Activated T-cell treated with anti-CD3 and anti-CD28 coated beads, Interleukin-2, amount 50 U/mL, for 24 hours (primary cell): ENCODE measurements at regions not wholly inside any gene's neighbourhood (a gene's known extent, or its start where the extent isn't known, plus 50 kb on each side); places are given as distances from the start of the nearest gene placed in this dataset.

Source experiments
- DNase-seq: peaks from one replicate; pipeline ENCODE4 v3.0.0-alpha.2; 2020
- H3K27ac Mint-ChIP-seq: 2 replicates; pipeline ENCODE4 v1.8.0; 2020; ENCODE audit warnings: mild to moderate bottlenecking, mixed read lengths
- H3K27me3 Mint-ChIP-seq: 2 replicates; pipeline ENCODE4 v1.8.0; 2020; ENCODE audit warnings: mixed read lengths
- H3K36me3 Mint-ChIP-seq: 2 replicates; pipeline ENCODE4 v1.8.0; 2020; ENCODE audit warnings: low read depth, mixed read lengths
- H3K4me1 Mint-ChIP-seq: 2 replicates; pipeline ENCODE4 v1.8.0; 2020; ENCODE audit warnings: low read depth, mixed read lengths
- H3K4me3 Mint-ChIP-seq: 2 replicates; pipeline ENCODE4 v1.8.0; 2020; ENCODE audit warnings: mild to moderate bottlenecking, moderate library complexity, mixed read lengths
- H3K9me3 Mint-ChIP-seq: 2 replicates; pipeline ENCODE4 v1.8.0; 2020; ENCODE audit warnings: mixed read lengths

- no peak for DNase-seq
- Mint-ChIP-seq H3K4me3 (no peak overlapping the region), H3K27me3 (no peaks in the 10 kb centered on the region), H3K36me3 (no peaks in the 10 kb centered on the region), H3K9me3 (no peaks in the 10 kb centered on the region), H3K4me1 (no peaks in the 10 kb centered on the region), H3K27ac (no peak overlapping the region)
These were observed 328.9 kb upstream of the TBX3 start for GRCh38 chr12:115012861-115013235.

- no peak for DNase-seq
- H3K27me3 Mint-ChIP-seq: no peaks in the 10 kb centered on the region
- H3K4me3 Mint-ChIP-seq: no peak overlapping the region
- no peak overlapping the region for H3K27ac Mint-ChIP-seq
- no peaks in the 10 kb centered on the region for H3K9me3 Mint-ChIP-seq
- H3K36me3 Mint-ChIP-seq: no peaks in the 10 kb centered on the region
- H3K4me1 Mint-ChIP-seq: no peaks in the 10 kb centered on the region
These were observed 327.7 kb upstream of the TBX3 start for GRCh38 chr12:115011703-115012102.

DNA sequence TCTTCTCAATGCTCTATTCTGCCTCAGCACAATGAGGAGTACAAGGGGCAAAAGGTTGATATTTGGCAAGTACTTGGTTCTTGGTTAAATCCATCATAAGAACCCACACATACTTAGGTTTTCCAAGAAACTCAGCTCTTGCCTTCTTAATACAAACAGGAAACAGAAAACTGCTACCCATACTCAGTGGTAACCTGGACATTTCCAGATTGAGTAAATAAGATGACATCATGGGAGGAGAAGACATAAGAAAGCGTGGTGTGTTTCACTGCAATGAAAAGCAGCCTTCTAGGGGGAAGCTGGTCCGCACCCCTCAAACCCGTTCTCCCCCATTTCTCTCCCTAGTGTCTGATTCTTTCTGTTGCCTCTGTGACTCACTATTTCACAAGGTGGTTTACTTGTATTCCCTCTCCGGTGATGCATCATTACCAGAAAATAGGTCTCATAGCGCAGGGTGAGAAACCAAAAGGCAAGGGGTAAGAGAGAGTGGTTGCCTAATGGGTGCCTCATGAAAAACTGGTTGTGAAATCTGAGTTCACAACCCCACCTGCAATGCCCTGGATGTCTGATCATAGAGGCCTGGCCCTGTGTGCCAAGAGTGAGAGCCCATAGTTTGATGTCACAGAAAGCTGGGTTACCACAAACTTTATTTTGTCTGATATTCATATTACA is 326.5 kb upstream of the TBX3 start:
- no peak overlapping the region for H3K27ac Mint-ChIP-seq
- no peak for DNase-seq
- H3K9me3 Mint-ChIP-seq: peaks cover 5% of the 10 kb centered on the region
- no peak overlapping the region for H3K4me3 Mint-ChIP-seq
- no peaks in the 10 kb centered on the region for H3K4me1 Mint-ChIP-seq
- no peaks in the 10 kb centered on the region for H3K36me3 Mint-ChIP-seq
- no peaks in the 10 kb centered on the region for H3K27me3 Mint-ChIP-seq

DNA sequence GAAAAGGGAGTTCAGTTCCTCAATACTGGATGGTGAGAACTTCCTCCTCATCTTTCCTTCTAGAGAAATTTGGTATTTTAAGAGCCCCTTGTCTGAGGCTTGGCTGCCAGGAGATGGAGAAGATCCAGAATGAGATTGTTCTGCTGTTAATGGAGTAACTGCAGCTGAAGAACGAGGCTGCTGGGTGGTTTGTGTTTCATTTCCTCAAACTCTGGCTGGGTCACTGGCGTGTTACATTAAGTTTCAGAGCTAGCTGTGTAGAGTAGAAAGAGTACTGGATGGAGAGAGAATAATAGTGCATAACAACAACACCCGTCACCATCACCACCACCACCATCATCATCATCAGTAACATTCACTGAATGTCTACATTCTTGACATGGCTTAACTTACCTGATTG is 325.0 kb upstream of the TBX3 start:
- Mint-ChIP-seq H3K4me3 (no peak overlapping the region), H3K27me3 (no peaks in the 10 kb centered on the region), H3K27ac (no peak overlapping the region), H3K9me3 (peaks cover 5% of the 10 kb centered on the region), H3K4me1 (no peaks in the 10 kb centered on the region), H3K36me3 (no peaks in the 10 kb centered on the region)
- no peak for DNase-seq

DNA sequence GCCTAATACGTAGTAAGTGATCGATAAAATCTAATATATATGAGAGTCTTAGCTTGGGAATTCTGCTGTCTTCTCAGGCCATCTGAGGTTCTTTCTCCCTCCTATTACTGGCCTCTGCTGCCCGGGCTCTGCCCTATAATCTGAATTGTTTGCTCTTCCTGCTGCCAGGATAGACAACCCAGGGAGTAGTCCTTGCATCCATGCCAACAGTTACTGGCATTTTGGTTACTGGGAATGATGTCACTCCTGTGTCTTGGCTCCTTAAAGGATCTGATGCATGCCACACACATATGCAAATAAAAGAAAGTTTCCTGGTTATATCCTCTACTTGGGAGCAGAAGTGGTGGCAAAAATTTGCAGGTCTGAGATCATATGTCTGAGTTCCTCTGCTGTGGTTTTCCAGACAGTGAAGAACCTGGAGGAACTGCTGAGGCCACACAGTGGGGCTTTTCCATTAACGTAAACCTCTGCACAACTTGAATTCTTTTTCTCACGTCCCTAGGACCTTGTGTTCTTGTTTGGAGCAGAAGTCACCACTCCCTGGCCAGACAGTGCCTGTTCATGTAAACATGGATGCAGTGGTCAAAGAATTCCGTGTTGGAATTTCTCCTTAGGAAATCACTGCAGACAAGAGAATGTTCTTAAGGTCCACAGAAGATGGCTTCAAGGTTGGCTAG is 320.6 kb upstream of the TBX3 start:
- no peaks in the 10 kb centered on the region for H3K36me3 Mint-ChIP-seq

DNA sequence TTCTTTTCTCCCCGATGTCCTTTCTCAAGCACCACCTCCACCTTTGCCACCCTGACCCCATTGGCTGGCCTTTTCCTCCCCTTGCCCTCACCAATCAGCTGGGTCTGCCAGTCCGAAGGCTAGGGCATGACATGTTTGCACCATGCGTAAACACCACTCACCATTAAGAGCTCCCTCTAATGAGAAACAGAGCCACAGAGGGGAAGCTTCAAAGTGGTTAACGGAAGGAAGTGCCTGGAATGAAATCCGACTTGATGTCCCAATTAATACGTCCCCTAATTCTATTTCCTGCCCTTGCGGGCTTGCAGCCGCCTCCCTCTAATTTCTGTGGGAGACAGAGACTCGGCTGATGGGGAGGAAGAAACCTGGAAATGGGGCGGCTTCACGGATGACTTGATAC is 318.5 kb upstream of the TBX3 start:
- H3K27ac Mint-ChIP-seq: no peak overlapping the region
- no peak for DNase-seq
- no peaks in the 10 kb centered on the region for H3K36me3 Mint-ChIP-seq
- H3K9me3 Mint-ChIP-seq: peaks cover 5% of the 10 kb centered on the region
- no peak overlapping the region for H3K4me3 Mint-ChIP-seq
- no peaks in the 10 kb centered on the region for H3K4me1 Mint-ChIP-seq
- H3K27me3 Mint-ChIP-seq: peaks cover 5% of the 10 kb centered on the region

More for the DNA sequence above, 320.6 kb upstream of the TBX3 start:
- DNase-seq: no peak
- Mint-ChIP-seq H3K4me1 (no peaks in the 10 kb centered on the region), H3K27me3 (peaks cover 5% of the 10 kb centered on the region), H3K4me3 (no peak overlapping the region), H3K27ac (no peak overlapping the region), H3K9me3 (peaks cover 5% of the 10 kb centered on the region)

DNA sequence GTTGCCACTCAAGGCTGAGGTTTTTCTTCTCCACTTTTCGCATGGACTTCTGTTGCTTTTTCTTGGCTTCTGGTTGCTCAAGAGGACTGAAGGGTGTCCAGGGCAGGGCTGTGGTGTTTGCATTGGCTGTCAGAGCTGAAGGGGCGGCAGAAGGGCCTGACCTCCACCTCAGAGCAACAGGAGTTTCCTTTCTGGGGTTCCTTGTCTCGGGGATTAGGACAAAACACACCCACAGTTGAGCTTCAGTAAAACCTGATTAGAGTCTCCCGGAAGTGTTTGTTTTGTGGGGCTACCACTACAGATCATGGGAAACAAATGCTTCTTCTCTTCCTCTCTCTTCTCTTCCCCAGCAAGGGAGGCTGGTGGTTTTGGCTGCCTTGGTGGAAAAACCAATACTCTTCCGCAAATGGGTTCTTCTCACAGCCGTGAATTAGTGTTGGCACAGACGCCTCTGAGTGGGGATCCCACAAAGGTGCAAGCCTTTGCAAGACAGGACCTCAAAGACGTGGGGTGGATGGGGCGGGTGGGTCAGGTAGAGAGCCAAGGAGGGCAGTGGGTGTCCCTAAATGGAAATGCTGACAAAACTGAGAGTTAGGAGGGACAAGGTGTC is 317.7 kb upstream of the TBX3 start:
- no peaks in the 10 kb centered on the region for H3K36me3 Mint-ChIP-seq
- H3K4me1 Mint-ChIP-seq: no peaks in the 10 kb centered on the region
- no peak overlapping the region for H3K27ac Mint-ChIP-seq
- peaks cover 5% of the 10 kb centered on the region for H3K9me3 Mint-ChIP-seq
- peaks cover 5% of the 10 kb centered on the region for H3K27me3 Mint-ChIP-seq
- no peak overlapping the region for H3K4me3 Mint-ChIP-seq
- no peak for DNase-seq

DNA sequence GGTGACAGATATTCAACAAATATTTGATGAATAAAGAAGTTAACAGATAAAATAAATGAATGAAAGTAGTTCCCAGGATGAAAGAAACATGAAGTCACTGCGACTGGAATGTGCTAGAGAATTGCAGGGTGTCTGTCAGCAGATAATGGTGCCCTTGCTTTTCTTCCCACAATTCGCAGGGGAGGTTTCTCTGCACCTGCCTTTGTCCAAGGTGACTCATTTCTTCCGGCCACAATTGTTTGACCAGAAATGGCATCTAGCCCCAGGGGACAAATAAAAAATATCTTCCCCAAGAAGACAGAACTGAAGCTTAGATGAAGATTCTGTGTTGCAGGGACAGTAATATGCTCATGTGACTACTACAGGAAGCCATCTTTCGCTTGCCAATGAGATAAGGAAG is 316.1 kb upstream of the TBX3 start:
- DNase-seq: no peak

DNA sequence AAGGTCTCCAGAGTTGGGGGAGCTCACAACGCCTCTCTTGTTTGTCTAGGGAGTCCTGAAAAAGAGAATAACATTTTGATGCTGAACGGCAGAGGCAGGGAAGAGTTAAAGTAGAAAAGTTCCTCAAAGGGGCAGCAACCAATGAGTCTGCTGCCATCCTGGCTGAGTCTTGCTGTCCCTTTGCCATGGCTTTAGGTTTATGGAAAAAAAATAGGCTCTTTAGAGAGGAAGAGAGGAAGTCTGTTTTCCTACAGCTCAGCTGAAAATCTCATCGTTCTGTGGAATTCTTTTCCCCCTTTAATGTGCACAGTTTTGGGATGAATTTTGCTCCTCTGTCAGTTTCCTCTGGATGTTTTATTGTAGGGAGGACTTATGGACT is 314.8 kb upstream of the TBX3 start:
- DNase-seq: no peak
- Mint-ChIP-seq H3K9me3 (no peaks in the 10 kb centered on the region), H3K27ac (no peak overlapping the region), H3K4me3 (no peak overlapping the region), H3K36me3 (no peaks in the 10 kb centered on the region), H3K27me3 (peaks cover 5% of the 10 kb centered on the region), H3K4me1 (no peaks in the 10 kb centered on the region)

More for the DNA sequence above, 316.1 kb upstream of the TBX3 start:
- H3K36me3 Mint-ChIP-seq: no peaks in the 10 kb centered on the region
- no peak overlapping the region for H3K27ac Mint-ChIP-seq
- H3K27me3 Mint-ChIP-seq: peaks cover 5% of the 10 kb centered on the region
- no peak overlapping the region for H3K4me3 Mint-ChIP-seq
- no peaks in the 10 kb centered on the region for H3K9me3 Mint-ChIP-seq
- no peaks in the 10 kb centered on the region for H3K4me1 Mint-ChIP-seq

GRCh38 chr12:114998118-114998749 is 314.3 kb upstream of the TBX3 start:
- H3K36me3 Mint-ChIP-seq: no peaks in the 10 kb centered on the region
- H3K27me3 Mint-ChIP-seq: peaks cover 5% of the 10 kb centered on the region
- no peak overlapping the region for H3K27ac Mint-ChIP-seq
- DNase-seq: no peak
- no peak overlapping the region for H3K4me3 Mint-ChIP-seq
- no peaks in the 10 kb centered on the region for H3K9me3 Mint-ChIP-seq
- H3K4me1 Mint-ChIP-seq: no peaks in the 10 kb centered on the region

DNA sequence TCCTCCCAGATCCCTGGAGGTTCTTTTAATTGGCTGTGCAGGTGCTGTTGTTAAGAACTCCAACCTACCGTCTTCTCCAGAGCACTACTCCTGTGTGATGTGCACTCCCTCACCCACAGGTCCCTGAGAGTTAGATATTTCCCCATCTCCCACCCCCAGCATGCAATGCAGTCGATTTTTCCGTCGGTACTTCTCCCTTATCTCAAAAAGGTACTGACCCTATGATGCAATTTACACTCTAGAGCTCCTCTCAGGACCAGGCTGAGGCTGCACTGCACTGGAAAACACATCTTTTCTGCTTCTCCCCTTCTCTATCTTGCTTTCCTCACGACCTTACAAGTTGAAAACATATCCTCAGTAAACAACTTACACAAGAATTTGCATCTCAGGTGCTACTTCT is 312.4 kb upstream of the TBX3 start:
- Mint-ChIP-seq H3K27me3 (no peaks in the 10 kb centered on the region), H3K4me1 (no peaks in the 10 kb centered on the region), H3K4me3 (no peak overlapping the region), H3K9me3 (no peaks in the 10 kb centered on the region), H3K36me3 (no peaks in the 10 kb centered on the region), H3K27ac (no peak overlapping the region)
- DNase-seq: no peak

DNA sequence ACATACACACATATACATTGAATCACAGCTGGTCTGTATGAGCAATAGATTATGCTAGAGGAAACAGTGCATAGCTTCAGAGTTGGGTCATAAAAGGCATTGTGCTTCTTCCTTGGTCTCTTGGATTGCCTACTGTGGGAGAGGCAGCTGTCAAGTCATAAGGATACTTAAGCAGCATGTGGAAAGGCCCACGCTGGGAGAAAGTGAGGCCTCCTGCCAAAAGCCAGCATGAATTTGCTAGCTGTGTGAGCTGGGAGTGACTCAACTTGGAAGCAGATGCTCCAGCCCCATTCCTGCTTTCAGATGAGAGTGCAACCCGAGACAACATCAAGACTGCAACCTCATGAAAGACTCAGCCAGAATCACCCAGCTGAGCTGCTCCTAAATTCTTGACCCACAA is 311.9 kb upstream of the TBX3 start:
- Mint-ChIP-seq H3K9me3 (no peaks in the 10 kb centered on the region), H3K4me1 (no peaks in the 10 kb centered on the region), H3K4me3 (no peak overlapping the region), H3K36me3 (no peaks in the 10 kb centered on the region), H3K27me3 (no peaks in the 10 kb centered on the region), H3K27ac (no peak overlapping the region)
- no peak for DNase-seq

DNA sequence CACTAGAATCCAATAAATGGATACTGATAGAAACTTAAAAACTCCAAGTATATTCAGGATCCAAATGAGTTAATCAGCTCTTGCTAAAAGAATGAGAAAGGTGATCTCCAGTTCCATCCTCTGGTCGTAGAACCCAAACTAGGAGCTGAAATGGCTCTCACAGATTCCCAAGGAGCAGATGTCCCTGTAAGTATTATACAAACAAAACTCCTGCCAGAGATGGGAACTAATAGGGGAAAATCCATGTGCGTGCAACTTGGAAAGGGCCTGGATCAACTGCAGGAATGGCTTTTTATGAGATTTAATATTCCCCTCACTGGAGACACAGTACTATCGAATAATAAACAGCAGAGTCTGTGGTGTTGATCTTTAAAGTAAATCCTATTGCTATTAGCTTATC is 309.2 kb upstream of the TBX3 start:
- no peak for DNase-seq

DNA sequence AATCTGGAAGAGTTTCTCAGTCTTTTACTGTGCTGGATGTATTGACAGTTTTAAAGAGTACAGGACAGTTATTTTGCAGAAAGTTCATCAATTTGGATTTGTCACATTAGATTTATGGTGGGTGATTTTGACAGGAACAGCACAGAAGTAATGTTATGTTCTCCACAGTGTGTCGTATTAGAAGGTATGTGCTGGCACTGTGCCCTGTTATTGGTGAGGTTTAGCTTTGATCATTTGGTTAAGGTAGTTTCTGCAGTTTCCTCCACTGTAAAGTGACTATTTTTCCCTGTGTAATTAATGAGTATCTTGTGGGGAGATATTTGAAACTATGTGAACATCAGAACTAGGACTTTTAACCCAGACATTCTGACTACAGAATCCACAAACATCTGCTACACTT is 308.5 kb upstream of the TBX3 start:
- Mint-ChIP-seq H3K27me3 (no peaks in the 10 kb centered on the region), H3K36me3 (no peaks in the 10 kb centered on the region), H3K27ac (no peak overlapping the region), H3K4me1 (no peaks in the 10 kb centered on the region), H3K4me3 (no peak overlapping the region), H3K9me3 (peaks cover 2% of the 10 kb centered on the region)
- DNase-seq: no peak

More for the DNA sequence above, 309.2 kb upstream of the TBX3 start:
- H3K4me1 Mint-ChIP-seq: no peaks in the 10 kb centered on the region
- no peaks in the 10 kb centered on the region for H3K27me3 Mint-ChIP-seq
- no peak overlapping the region for H3K27ac Mint-ChIP-seq
- H3K4me3 Mint-ChIP-seq: no peak overlapping the region
- peaks cover 2% of the 10 kb centered on the region for H3K9me3 Mint-ChIP-seq
- no peaks in the 10 kb centered on the region for H3K36me3 Mint-ChIP-seq

DNA sequence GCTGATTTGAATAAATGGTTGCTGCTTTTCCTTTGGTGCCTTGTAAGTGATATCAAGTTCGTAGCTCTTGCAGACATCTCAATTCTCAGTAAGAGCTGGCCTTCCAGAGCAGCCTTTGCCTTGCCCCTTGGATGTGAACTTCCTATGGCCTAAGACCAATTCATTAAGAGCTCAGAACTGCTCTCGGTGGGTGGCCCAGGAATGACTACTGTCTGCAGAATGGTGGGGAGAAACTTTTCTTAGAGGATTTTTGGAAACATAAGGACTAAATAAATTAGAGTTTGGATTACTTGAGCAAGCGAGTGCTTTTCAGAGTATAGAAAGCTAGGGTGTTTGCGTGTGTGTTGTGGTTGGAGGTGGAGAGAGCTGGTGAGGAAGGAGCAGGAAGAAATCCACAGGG is 306.4 kb upstream of the TBX3 start:
- Mint-ChIP-seq H3K27ac (no peak overlapping the region), H3K27me3 (no peaks in the 10 kb centered on the region), H3K4me3 (no peak overlapping the region)

More for the DNA sequence above, 306.4 kb upstream of the TBX3 start:
- Mint-ChIP-seq H3K4me1 (no peaks in the 10 kb centered on the region), H3K9me3 (peaks cover 4% of the 10 kb centered on the region), H3K36me3 (no peaks in the 10 kb centered on the region)
- no peak for DNase-seq
